CD4-positive, alpha-beta T cell treated with Interleukin-10 for 1 hour (primary cell): ENCODE measurements at regions not wholly inside any gene's neighbourhood (a gene's known extent, or its start where the extent isn't known, plus 50 kb on each side); places are given as distances from the start of the nearest gene placed in this dataset.

Source experiments
- DNase-seq: peaks from one replicate; pipeline ENCODE4 v3.0.0-alpha.2; 2020

DNA sequence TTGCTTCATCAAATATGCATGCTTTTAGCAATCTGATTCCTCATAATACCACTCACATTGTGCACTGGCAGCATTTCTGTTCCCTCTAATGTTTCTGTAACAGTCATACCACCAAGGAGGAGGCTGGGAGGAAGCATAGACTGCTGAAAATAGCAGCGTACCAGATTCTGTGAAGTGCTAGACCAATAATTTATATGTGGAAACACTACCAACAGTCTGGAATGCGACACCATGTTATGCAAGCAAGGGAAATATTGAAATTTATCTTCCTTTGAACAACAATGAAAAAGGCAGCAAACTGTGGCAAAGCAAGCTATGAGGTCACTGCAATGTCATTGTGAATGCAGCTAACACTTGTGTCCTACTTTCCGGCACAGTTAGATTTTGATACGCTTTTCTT is 1388.0 kb downstream of the EFNB2 start:
- DNase-seq: no peak

- no peak for DNase-seq
Observed at GRCh38 chr13:105144936-105145335, 1390.5 kb downstream of the EFNB2 start.

- DNase-seq: no peak
Observed at GRCh38 chr13:105144020-105144419, 1391.4 kb downstream of the EFNB2 start.

DNA sequence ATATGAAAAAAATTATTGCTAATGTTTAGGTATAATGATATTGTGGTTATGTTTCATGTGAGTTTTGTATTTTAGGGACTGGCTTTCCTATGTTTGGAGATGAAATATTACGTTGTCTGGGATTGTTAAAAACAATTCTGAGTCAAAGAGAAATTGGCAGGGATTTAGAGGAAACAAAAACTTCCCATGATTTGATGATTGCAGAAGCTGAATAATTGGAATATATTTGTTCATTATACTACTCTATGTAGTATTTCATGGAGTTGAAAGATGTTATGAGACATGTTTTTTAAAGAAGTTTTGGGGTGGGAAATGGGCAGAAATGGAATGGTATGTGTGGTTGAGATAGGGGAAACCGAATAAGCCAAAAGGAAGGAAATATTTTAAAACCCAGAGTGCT is 1392.9 kb downstream of the EFNB2 start:
- no peak for DNase-seq

DNA sequence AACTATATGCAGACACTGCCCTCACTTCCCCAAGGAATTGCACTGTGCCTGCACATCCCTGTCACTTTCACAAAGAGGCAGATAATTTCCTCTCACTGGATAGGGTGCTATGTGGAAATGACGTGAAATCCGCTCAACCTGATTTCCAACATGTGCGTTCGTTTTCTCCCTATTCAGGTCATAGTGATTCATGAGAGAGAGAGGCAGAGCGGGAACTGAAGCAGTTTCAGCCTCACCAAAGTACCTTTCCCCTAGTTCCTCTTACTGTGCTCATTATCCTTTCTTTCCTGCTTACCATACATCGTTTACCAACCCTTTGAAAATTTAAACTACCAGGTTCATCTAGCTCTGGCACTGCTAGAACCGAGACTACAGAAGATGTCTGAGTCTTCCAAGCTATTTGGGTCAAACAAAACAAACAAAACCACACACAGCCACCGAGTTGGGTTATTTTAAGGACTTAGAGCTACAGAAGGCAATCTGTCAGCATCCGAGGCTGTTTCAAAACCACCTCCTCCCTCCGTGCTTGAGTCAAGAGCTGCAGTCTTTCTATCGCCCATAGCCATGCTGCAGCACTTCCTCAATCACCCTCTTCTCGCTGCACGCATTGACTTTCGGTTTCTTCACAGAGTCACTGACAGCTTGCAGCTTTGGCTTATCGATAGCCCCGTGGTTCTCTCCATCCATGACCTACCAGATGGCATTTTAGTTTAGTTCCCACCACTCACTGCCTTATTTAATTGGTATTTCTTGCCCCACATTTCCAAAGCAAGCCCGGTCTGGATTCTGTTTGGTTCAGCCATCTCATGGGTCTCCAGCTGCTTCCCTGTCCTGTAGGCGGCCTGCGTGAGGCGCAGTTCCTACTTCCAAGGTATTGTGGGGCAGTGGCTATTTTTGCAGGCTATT is 1395.8 kb downstream of the EFNB2 start:
- DNase-seq: peak; percentile 68

- DNase-seq: no peak
Observed at GRCh38 chr13:105139048-105139379, 1396.4 kb downstream of the EFNB2 start.

DNA sequence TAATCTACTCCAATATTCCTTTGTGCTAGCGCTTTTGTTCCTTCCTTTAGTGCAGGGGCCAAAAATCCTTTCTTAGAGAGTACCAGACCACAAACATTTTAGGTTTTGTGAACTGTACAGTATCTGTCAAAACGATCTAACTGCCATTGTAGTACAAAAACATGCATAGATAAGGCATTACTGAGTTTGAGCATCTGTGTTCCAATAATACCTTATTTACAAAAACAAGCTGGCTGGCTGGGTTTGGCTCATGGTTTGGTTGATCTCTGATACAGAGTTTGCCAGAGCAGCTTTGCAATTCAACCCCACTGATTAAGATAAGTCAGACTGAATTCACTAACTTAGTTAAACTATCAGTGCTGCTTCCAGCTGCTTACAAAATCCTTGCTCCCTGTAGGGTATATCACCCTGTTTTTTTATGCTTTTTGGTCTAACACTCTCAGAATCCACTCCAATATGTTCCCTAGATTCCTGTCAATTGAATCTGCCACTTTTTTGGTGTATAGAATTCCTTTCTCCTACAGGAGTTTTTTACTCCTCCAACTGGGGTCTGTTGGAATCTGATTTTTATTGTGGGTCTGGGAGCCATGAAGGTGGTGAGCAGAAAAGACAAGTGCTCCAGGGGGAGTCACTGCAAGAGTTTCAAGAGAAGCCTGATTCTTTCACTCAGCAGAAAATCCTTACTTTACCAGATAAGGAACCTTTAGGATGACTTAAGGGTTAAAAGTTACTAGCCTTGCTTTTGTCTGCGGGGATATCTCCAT is 1399.4 kb downstream of the EFNB2 start:
- no peak for DNase-seq

DNA sequence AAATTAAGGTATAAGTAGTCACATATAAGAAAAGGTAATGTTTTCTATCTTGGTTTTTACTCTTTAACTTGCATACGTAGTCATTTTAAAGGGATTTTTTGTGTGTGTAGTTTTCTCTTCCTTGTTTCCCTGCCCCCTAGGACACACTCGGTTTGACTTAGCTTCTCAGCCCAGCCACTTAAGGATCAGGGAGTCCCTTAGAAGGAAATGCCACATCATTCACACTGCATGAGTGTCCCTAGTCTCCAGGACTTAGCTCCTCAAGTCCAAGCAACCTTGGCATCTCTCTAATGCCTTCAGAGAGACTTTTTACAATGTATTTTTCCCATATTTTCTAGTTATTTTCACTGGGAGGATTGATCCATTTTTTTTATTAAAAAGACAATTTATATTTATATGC is 1407.7 kb downstream of the EFNB2 start:
- DNase-seq: no peak

DNA sequence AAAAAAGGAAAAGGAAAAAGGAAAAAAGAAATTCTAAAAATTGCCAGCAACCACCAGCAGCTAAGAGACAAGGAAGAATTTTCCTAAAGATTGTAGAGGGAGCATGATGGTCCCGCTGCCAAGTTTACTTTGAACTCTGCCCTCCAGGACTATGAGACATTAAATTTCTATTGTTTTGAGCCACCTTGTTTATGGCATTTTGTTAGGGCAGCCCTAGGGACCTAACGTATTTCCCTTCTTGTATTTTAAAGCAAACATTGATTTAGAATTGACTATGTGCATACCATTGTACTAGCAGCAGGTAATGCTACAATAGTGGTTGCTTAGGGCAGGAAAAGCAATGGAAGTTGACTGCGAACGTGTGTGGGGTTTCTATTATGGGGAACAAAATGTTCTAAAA is 1414.2 kb downstream of the EFNB2 start:
- no peak for DNase-seq

- DNase-seq: no peak
Observed at GRCh38 chr13:105118426-105118985, 1417.0 kb downstream of the EFNB2 start.

DNA sequence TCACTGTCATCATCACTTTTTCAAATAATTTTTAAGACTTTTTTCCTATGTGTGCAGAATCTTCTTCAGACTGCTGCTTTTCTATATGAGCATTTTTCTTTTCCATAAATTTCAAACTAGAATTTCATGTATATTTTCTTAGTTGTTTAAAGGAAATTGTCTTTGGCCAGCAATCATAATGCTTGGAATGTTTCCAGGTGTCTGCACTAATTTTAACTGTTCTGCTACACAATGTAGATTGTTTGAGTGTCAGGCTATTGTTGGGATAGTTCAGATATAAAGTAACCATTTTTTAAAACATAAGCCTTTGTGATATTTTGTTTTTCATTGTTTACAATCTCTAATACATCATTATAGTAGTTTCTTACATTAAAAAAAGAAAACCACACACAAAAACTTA is 1418.5 kb downstream of the EFNB2 start:
- no peak for DNase-seq

- DNase-seq: no peak
Observed at GRCh38 chr13:105112561-105112960, 1422.9 kb downstream of the EFNB2 start.

DNA sequence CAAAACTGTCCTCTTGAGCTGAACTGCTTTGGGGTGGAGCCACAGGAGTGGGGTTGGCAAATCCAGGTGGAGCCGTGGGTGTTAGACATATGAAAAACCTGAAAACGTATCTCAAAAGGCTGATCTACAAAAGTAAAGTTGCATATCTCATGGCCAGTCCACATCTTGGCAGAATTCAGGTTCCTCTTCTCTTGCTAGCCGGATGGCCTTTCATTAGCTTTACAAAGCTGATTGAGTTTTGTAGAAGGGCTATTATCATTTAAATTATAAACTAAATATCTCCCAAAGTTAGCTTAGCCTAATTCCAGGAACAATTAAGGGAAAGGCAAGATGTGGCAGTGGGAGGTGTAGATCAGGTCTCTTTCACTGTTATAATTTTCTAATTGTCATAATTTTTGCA is 1427.7 kb downstream of the EFNB2 start:
- no peak for DNase-seq

DNA sequence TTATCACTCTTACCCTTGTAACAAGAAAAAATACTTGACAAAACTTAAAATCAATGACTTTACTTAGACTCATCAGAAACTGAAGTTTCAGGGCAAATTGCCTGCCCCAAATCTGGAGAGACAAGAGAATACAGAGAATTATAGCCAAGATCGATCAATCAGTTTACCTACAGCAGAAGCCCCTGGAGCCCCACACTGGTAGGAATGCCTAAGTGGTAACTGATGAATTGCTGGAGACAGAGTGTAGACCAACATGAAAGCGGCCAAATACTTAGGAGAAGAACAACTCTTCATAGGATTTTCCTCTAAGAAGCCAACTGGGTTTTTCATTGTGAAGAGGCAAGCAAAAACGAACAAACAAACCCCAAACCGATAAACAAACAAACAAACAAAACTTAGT is 1430.0 kb downstream of the EFNB2 start:
- DNase-seq: no peak

DNA sequence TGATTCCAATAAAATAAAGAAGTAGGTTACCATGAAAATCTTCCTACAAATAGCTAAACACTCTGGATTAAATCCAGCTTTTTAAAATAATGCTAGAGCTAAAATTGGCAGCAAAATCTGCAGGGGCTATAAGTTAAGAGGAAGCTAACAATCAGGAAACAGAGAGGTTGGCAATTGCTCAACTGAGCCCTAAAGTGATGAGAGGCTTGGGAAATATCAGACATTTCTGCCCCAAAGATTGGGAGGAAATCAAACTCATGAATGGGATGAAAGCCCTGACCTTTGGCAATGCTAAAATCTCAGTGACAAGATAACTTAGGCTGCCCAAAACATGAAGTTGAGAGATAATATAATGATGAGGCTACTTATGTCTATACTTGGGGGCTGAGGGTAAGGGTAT is 1437.9 kb downstream of the EFNB2 start:
- no peak for DNase-seq

GRCh38 chr13:105089858-105090643 is 1445.4 kb downstream of the EFNB2 start:
- DNase-seq: no peak

DNA sequence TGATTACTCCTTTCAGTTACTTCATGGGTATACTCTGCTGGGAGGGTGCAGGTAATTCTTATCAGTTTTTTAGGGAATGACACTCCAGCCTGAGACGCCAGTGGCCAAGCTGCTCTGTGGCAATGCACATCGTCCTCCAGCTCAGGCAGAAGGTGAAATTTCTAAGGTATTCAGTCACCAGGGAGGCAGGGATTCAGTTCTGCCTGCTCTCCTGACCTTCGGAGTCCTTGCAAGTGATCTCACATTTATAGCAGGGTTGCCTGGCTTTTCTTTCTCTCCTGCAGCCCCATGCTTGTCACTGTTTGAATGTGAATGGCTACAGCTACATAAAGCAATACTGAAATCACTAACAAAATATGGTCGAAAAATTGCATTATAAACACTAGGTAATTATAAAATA is 1447.5 kb downstream of the EFNB2 start:
- no peak for DNase-seq

DNA sequence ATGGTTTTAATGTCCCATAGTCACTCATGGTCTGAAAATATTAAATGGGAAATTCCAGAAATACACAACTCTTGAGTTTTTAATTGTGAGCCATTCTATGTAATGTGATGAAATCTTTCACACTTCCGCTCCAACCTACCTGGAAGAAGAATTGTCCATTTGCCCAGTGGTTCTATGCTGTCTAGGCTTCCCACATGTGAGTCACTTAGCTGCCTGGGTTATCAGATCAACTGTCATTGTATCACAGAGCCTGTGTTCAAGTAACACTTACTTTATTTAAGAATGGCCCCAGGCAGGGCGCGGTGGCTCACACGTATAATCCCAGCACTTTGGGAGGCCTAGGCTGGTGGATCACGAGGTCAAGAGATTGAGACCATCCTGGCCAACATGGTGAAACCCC is 1450.5 kb downstream of the EFNB2 start:
- no peak for DNase-seq

DNA sequence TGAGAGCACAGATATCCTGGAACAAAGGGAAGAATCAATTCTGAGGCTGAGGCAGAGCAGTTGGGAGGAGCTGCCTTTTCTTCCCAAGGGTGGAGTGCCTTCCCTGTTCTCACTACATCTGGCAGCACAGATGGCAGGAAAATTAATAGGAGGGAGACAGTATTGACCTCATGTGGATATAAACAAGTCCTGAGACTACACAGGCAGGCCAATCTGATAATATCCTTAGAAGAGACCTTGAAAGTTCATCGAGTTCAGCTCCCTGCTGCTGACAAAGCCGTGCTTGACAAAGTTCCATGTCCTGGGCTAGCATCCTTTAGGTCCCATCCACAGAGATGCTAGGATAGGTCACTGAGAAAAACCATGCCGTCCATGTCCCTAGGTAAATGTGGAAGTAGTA is 1451.5 kb downstream of the EFNB2 start:
- DNase-seq: no peak

- DNase-seq: no peak
Observed at GRCh38 chr13:105074755-105075154, 1460.7 kb downstream of the EFNB2 start.

DNA sequence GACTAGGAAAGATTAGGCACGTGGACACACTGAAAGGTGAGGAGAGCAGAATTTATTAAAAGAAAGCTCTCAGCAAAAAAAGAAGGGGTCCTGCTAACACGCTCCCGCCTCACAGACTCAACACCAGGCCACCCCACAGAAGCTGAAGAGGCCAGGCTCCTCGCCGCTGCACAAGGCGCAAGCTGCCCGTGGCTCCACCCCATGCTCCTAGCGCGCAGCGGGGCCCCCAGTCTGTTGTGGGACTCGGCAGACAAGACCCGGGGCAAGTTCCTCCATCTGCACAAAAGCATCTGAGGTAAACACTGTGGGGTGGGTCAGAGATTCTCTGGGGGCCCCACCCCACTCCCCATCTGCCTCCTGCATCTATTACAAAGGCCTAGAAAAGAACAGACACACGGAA is 1462.4 kb downstream of the EFNB2 start:
- no peak for DNase-seq

GRCh38 chr13:105070452-105070851 is 1465.0 kb downstream of the EFNB2 start:
- no peak for DNase-seq

GRCh38 chr13:105069106-105069505 is 1466.4 kb downstream of the EFNB2 start:
- DNase-seq: no peak
